Subcutaneous abdominal adipose tissue (tissue), 5 donors: ENCODE measurements at regions not wholly inside any gene's neighbourhood (a gene's known extent, or its start where the extent isn't known, plus 50 kb on each side); places are given as distances from the start of the nearest gene placed in this dataset.

ENCODE experiments used
- H3K27ac ChIP-seq: one replicate; pipeline ENCODE4 v1.7.0; 2013; ENCODE audit warnings: low read depth, mild to moderate bottlenecking, inconsistent platforms, low read length, moderate library complexity
- H3K27me3 ChIP-seq, 5 donors: one replicate each; pipeline ENCODE4 v1.7.0; 2013; ENCODE audit warnings: low read length in 5 of 5, inconsistent platforms in 1 of 5; ENCODE audit not compliant: control insufficient read depth in 5 of 5, insufficient read depth in 4 of 5
- H3K36me3 ChIP-seq, 5 donors: one replicate each; pipeline ENCODE4 v1.7.0; 2013; ENCODE audit warnings: low read length in 5 of 5; ENCODE audit not compliant: control insufficient read depth in 5 of 5, insufficient read depth in 5 of 5
- H3K4me1 ChIP-seq, 5 donors: one replicate each; pipeline ENCODE4 v1.7.0; 2013; ENCODE audit warnings: low read length in 5 of 5, mild to moderate bottlenecking in 3 of 5, moderate library complexity in 1 of 5; ENCODE audit not compliant: control insufficient read depth in 5 of 5, insufficient read depth in 5 of 5
- H3K4me3 ChIP-seq, 5 donors: one replicate each; pipeline ENCODE4 v1.7.0; 2013; ENCODE audit warnings: low read length in 5 of 5, low read depth in 1 of 5
- H3K9ac ChIP-seq, 5 donors: one replicate each; pipeline ENCODE4 v1.7.0; 2013; ENCODE audit warnings: low read length in 5 of 5, mild to moderate bottlenecking in 4 of 5, moderate library complexity in 3 of 5
- H3K9me3 ChIP-seq, 5 donors: one replicate each; pipeline ENCODE4 v1.7.0; 2013; ENCODE audit warnings: low read length in 5 of 5; ENCODE audit not compliant: control insufficient read depth in 5 of 5
- donor health status: healthy.
- donor health status: healthy.
- donor health status: healthy.
- donor health status: healthy.
- donor health status: healthy.

DNA sequence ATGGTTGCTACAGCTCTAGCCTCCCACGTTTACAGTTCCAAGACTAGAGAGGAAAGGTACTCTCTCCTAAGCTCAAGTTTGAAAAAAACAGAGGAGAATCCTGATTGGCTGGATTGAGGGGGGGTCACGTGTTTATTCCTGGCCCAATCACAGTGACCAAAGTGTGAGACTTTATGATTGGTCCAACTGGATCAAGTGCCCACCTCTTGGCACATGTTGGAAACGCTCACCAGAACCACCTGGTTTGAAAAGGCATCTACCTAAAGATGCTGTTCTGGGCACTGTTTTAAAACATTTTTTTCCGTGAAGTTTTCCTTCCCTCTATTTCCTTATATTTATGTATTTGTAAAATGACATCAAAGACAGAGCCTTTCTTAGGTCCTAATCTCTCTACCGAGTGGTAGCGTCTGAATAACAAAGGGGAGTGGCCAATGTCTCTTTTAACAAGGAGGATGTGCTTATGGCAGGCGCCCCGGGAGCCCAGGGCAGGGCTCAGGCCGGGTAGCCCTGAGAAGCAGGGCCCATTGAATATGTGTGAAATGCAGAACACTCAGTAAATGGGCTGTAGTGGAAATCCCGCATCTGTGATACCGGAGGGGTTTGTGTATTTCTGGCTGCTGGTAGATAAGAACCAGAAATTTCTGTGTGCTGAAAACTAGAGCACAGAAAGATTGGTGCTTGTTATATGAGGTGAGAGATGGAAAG lies 146.2 kb downstream of the ATP23 start:
- no peak overlapping the region for H3K27ac ChIP-seq
- H3K9me3 ChIP-seq: no peaks in the 10 kb centered on the region
- H3K27me3 ChIP-seq: no peaks in the 10 kb centered on the region
- no peaks in the 10 kb centered on the region for H3K4me1 ChIP-seq
- H3K9ac ChIP-seq: no peak overlapping the region
- H3K36me3 ChIP-seq: no peaks in the 10 kb centered on the region
- H3K4me3 ChIP-seq: no peak overlapping the region

DNA sequence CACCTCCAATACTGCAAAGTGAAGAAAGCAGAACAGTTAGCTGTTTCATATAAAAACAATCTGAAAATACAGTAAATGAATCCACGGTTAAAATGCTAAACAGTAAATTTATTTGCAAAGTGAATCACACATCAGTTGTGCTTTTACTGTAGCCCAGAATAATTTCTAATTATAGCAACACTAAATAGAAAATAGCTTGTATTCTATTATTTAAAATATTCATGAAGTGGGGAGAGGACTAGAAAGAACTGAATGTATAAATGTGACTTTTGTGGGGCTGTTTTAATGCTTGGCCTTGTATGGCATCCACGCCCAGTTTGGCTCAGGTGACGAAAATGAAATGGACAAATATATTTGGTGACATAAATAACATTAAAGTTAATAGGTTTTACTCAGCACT lies 148.2 kb downstream of the ATP23 start:
- Histone ChIP-seq H3K4me3 (no peak overlapping the region), H3K27ac (no peak overlapping the region), H3K27me3 (no peaks in the 10 kb centered on the region), H3K9me3 (no peaks in the 10 kb centered on the region), H3K9ac (no peak overlapping the region), H3K4me1 (peaks cover 0 to 7% (median 0%) of the 10 kb centered on the region in 5 donors), H3K36me3 (no peaks in the 10 kb centered on the region)

DNA sequence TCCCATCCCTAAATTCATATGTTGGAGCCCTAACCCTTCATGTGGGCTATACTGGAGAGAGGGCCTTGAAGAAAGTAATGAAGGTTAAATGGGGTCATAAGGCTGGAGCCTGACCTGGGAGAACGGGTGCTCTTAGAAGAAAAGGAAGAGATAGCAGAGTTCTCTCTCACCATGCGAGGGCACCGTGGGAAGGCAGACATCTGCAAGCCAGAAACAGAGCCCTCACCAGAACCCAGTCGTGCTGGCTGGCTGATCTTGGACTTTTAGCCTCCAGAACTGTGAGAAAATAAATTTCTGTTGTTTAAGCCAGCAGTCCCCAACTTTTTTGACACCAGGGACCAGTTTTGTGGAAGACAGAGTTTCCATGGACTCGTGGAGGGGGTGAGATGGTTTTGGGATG lies 149.3 kb downstream of the ATP23 start:
- Histone ChIP-seq H3K27ac (no peak overlapping the region), H3K4me3 (no peak overlapping the region), H3K27me3 (no peaks in the 10 kb centered on the region), H3K36me3 (no peaks in the 10 kb centered on the region), H3K9ac (no peak overlapping the region), H3K4me1 (peaks cover 0 to 7% (median 0%) of the 10 kb centered on the region in 5 donors), H3K9me3 (no peaks in the 10 kb centered on the region)

DNA sequence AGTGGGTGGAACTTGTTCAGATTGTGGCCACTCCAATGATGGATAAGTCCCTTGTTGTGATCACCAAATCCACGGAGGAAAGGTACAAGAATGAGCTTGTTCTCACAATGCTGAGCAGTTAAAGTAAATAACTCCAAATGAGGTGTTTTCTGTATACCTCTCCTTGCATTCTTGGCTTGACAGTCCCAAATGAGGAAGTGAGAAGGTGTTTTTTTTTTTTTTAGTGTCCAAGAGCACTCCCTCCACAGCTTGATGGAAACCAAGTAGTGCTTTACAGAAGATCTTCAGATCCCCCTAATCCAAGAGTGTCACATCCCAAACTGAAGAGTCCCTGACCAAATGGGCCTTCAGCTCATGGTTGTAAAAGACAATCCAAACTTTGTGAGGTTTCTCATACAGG lies 153.6 kb downstream of the ATP23 start:
- Histone ChIP-seq H3K9me3 (no peaks in the 10 kb centered on the region), H3K4me1 (peaks cover 0 to 7% (median 0%) of the 10 kb centered on the region in 5 donors), H3K4me3 (no peak overlapping the region), H3K36me3 (no peaks in the 10 kb centered on the region), H3K27ac (no peak overlapping the region), H3K27me3 (no peaks in the 10 kb centered on the region), H3K9ac (no peak overlapping the region)

DNA sequence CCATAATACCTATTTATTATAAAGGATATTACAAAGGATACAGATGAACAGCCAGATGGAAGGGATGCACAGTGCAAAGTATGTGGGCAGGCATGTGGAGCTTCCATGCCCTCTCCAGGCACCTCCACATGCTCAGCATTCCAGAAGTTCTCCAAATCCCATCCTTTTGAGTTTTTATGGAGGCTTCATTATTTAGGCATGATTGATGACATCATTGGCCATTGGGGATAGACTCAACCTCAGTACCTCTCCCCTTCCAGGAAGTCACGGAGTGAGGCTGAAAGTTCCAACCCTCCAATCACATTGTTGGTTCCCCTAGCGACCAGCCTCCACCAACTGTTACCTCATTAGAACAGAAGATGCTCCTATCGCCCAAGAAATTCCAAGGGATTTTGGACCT lies 156.4 kb downstream of the ATP23 start:
- Histone ChIP-seq H3K9ac (no peak overlapping the region), H3K4me3 (no peak overlapping the region), H3K27me3 (no peaks in the 10 kb centered on the region), H3K27ac (no peak overlapping the region), H3K9me3 (peaks cover 2 to 10% (median 8%) of the 10 kb centered on the region in 5 donors), H3K36me3 (no peaks in the 10 kb centered on the region), H3K4me1 (peaks cover 0 to 6% (median 0%) of the 10 kb centered on the region in 5 donors)

DNA sequence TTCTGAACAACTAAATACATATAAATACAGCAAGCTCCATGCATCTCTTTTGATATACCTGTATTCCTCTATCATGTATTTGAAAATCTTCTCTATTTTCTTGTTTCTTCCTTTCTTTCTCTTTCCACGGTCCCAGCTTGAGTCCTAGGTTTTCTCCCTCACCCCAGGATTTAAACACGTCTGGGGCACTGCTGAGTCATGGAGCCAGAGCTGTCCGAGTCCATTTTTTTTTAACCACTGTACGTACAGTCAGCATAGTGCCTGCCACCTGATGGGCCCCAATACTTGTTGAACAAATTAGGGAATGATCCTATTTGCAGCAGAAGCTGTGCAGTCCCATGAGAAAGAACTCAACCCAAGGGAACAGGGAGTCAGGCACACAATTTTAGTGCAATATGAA lies 158.1 kb downstream of the ATP23 start:
- Histone ChIP-seq H3K4me3 (no peak overlapping the region), H3K27me3 (no peaks in the 10 kb centered on the region), H3K9me3 (peaks cover 2 to 10% (median 8%) of the 10 kb centered on the region in 5 donors), H3K27ac (no peak overlapping the region), H3K9ac (no peak overlapping the region), H3K4me1 (no peaks in the 10 kb centered on the region), H3K36me3 (no peaks in the 10 kb centered on the region)

DNA sequence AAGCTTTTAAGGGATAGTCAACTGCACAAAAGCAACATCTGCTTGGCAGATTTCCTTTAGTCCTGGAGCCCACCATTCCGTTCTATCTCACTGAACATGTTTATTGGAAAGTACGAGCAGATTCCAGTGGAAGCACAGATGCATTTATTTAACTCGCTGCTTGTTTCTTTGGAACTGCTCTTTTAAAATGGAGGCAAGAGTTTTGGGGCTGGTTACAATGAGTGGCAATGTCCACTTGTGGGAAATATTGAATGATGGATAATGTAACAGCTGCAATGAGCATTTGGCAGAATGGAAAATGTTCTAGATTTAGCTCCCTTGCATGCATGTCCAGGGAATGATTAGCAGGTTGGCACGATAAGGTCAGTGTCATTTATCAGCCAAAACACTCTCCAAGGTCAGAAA lies 163.0 kb downstream of the ATP23 start:
- Histone ChIP-seq H3K4me3 (no peak overlapping the region), H3K27me3 (no peaks in the 10 kb centered on the region), H3K9me3 (peaks cover 2 to 10% (median 8%) of the 10 kb centered on the region in 5 donors), H3K4me1 (no peaks in the 10 kb centered on the region), H3K36me3 (no peaks in the 10 kb centered on the region), H3K27ac (no peak overlapping the region), H3K9ac (no peak overlapping the region)

DNA sequence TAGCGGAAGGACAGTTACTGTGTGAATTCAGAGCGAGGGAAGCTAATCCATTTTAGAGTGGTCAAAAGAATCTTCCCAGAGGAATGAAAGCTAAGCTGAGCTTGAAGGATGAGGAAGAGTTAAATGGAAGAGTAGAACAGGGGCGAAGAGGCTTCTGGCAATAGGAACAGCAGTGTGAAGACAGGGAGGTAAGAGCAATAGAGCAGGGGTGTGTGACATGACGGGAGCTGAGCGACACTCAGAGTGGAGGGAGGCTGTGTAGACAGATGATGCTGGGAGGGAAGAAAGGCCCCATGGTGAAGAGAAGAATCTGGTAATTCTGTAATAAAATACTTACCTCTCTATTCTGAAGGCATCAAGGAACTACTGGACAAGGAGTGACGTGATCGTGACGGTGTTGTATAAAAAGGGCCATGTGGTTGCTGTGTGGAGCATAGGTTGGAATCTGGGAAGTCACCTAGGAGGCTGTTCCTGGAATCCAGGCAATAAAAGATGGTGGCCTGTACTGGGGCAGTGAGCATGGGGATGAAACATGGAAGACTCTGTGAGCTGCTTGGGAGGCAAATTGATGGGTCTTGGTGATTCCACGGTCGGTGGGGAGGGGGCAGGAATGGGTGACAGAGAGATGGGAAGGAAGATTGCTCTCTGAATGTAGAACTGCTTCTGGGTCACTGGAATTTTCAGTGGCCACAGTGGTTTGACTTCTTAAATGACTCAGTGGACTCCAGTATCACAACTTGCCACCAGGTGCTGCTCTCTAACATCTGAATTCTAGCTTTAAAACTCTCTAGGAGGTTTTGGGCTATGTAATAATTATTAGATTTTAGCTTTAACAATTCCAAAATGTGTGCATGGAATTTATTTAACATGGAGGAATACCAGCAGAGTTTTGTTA lies 164.1 kb downstream of the ATP23 start:
- Histone ChIP-seq H3K36me3 (no peaks in the 10 kb centered on the region), H3K27ac (no peak overlapping the region), H3K4me1 (no peaks in the 10 kb centered on the region), H3K4me3 (no peak overlapping the region), H3K9ac (no peak overlapping the region), H3K9me3 (peaks cover 2 to 10% (median 8%) of the 10 kb centered on the region in 5 donors), H3K27me3 (no peaks in the 10 kb centered on the region)

DNA sequence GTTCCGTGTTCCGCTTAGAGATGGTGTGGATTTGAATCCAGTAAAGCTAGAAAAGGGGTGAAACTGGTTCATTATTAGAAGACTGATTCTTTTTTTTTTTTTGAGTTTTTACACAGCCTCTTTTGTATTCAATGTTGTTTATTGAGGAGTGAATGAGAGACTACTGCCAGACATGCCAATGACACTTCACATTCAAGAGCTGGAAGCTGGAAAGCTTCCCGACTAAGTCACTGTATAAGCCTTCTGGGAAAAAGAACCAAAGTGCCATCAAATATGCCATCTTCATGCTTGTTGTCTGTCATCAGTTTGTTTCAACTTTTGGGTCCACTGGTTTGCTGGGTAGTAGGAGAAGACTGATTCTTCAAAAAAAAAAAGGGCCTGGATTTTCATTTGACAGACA lies 164.8 kb downstream of the ATP23 start:
- H3K4me3 ChIP-seq: no peak overlapping the region
- H3K4me1 ChIP-seq: no peaks in the 10 kb centered on the region
- H3K27me3 ChIP-seq: no peaks in the 10 kb centered on the region
- H3K9me3 ChIP-seq: peaks cover 2 to 10% (median 8%) of the 10 kb centered on the region in 5 donors
- H3K36me3 ChIP-seq: no peaks in the 10 kb centered on the region
- no peak overlapping the region for H3K9ac ChIP-seq
- H3K27ac ChIP-seq: no peak overlapping the region

DNA sequence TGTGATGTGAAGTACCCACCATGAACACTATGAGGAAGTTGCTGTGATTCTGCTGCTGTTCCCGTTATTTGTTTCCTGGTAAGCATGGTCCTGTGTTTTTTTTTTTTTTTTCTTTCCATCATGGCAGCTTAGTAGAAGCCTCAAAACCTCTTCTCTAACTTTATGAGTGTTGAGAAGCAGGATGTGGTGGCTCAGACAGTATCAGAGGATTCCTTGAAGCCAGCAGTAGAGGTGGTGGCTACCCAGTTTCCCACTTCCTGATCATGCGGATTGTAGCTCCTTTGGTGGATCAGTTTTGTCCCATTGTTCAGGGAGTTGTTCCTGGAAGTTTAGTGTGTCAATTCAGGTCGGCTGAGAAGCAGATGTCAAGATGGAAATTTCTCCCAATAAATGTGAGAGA lies 175.8 kb downstream of the ATP23 start:
- Histone ChIP-seq H3K4me1 (no peaks in the 10 kb centered on the region), H3K27me3 (no peaks in the 10 kb centered on the region), H3K27ac (no peak overlapping the region), H3K9me3 (no peaks in the 10 kb centered on the region), H3K9ac (no peak overlapping the region), H3K36me3 (no peaks in the 10 kb centered on the region), H3K4me3 (no peak overlapping the region)
